CD1c-positive myeloid dendritic cell (primary cell): ENCODE measurements at regions not wholly inside any gene's neighbourhood (a gene's known extent, or its start where the extent isn't known, plus 50 kb on each side); places are given as distances from the start of the nearest gene placed in this dataset.

Experiments
- DNase-seq: peaks from one replicate; pipeline ENCODE4 v3.0.0-alpha.2; 2016; ENCODE audit errors: extremely low spot score

GRCh38 chr2:14909795-14910194 is 277.3 kb downstream of the LRATD1 start:
- no peak for DNase-seq

DNA sequence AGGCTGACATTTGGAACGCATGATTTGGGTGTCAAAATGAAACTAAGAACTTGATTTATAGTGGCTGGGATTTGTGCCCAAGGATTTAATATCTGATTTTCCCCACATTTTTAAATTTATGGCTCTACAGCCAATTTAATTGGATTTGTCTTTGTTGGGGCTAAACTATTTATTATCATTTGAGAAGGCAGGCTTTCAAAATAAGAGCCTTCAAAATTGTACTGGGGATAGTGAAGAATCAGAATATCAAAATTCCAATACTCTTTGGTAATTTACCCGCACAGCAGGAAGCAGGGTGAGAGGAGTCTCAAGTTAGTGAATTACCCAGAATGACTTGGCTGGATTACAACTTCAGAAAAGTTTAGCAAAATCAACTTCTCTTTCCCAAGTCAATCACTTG is 278.1 kb downstream of the LRATD1 start:
- DNase-seq = no peak

DNA sequence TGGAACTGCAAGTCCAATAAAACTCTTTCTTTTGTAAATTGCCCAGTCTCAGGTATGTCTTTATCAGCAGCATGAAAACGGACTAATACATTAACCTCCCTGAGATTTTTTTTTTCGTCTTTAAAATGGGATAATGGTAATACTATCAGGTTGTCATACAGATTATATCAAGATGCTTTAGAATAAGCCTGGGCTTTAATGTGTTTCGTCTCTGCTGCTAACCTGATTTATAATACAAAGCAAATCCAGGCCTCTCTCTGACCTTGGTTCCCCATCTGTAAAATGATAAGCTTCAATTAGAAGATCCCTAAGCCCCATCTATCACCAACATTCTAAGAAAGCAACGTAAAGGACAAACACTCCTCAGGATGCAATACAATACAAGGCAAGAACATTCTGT is 283.5 kb downstream of the LRATD1 start:
- no peak for DNase-seq

DNA sequence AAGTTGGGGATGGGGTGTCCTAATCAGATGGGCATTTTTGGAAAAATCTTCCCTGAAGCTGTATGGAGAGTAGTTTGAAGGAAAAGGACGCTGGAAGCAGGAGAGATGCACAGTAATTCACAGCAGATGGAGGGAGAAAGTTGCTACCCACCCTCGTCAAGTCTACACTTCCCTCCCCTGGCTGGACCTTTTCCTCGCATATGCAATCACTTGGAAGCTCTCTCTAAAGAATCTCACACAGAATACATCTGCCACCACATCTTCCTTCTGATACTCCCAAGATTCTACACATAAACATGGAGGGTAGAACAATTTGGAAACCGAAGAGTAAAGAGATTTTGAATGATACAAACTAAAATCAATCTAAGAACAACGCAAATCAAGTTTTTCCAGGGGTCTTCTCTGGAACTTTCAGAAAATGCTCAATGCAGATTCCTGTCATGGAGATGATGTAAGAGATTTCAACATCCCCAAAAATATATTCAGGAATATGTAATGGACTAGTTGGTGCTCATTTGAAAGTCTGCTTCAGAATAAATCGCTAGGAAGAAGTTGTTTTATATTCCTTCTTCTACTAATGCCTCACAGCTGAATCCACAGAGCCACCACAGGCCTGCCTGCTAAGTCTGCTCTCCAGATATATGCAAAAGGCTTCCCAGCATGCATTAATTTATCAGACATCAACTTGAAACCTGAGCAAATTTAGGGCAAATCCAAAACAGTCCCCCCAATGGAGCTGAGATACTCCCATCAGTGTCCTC is 291.5 kb downstream of the LRATD1 start:
- no peak for DNase-seq

DNA sequence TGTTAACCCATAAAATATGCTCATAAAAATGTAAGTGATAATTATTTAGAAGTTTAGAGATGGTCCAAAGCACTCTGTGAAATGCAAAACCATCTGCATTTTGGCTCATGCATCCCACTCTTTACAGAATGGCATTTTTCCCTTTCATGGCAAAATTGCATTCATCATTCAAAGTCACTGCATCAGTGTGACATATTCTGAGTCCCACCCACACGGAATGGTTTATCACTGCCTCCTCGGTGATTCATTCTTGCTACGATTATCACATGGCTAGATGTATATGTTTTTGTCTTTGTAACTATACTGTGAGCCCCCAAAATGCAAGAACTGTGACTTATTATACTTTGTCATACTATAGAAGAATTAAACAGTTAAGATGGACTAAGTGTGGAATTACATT is 293.0 kb downstream of the LRATD1 start:
- DNase-seq = no peak

- no peak for DNase-seq
These were observed 294.6 kb downstream of the LRATD1 start for GRCh38 chr2:14927021-14927564.

DNA sequence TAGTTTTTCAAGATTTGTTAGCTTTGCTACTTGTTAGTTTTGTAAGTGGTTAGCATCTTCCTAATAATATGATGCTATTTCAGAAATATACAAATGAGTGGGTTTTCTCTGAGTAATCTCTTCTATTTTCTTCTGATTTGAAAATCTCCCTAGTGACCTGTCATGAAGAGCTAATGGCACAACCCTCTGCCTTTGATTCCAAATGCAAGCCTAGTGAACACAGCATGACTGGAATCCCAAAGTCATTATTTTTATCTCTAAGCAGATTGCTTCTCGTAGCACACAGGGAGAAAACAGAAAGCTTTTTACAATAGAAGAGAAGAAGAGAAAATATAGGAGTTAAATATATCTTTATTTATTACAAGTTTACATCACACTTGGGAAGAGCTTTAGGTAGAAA is 295.5 kb downstream of the LRATD1 start:
- DNase-seq = no peak

DNA sequence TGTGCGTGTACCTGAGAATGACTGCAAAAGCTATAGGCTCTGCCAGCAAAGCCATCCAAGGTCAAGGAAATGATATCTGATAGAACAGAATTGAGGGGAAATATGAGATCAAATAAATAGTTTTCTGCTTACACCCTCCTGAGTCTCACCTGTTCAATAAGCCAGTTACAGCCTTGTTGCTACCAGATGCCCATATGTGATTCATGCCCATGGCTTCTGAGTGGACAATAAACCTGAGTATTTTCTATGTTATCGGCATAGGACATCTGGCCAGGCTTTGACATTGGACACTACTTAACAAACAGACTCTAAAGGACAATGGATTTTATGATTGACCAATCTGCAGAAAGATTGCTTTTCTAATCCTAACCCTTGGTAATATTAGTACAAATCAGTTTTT is 297.9 kb downstream of the LRATD1 start:
- no peak for DNase-seq

GRCh38 chr2:14932285-14932684 is 299.8 kb downstream of the LRATD1 start:
- DNase-seq = no peak

DNA sequence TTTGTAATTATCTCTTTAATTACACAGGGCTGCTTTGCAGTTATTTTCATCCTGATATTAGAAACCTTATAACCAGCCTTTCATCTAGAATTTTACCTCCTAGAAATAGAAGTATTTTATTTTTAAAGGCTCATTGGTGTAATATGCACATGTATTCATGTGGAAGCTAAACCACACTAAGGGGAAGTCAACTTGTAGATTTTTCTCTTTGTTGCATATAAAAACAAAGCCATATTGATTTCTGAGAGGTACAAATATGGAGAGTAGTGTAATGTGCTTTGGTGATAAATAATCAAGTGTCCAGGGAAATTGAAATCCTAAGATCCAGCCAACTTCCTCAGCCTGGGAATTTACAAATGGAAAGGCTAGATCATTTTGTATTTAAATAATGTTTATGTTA is 301.2 kb downstream of the LRATD1 start:
- DNase-seq = no peak

DNA sequence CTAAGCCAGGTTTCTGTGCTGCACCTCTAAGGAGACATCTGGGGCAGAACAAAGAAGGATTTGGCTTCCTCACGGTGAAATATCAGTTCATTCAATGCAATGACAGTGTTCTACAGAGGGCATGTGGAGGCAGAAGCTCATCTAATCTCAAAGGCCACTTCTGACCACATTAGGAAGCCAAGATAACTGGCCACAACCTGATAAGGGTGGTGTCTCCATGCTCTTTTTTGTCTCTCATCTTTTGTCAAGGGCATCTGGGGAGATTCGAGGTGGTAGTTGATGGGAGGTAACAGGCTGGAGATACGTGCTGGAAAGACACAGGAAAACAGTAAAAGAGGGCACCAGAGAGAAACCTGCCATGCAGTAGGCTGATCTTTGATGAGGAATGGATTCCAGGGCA is 303.9 kb downstream of the LRATD1 start:
- DNase-seq = no peak

DNA sequence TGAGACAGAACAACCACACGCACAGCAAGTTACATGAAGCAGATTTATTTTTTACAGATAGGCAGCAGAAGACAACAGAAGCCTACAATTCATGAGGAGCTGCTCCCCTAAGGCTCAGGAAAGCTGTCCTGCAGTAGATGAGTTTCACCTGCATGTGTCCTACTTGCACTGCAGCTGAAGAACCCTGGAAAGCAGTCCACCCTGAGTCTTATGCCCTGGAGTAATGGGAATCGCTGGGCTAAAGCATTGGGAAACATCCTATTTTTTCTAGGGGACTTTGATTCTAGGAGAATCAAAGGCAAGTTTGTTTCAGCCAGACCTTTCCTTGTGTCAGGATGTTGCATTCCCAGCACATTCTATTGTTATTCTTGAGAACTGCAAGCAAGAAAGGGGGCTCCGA is 304.8 kb downstream of the LRATD1 start:
- DNase-seq = no peak

DNA sequence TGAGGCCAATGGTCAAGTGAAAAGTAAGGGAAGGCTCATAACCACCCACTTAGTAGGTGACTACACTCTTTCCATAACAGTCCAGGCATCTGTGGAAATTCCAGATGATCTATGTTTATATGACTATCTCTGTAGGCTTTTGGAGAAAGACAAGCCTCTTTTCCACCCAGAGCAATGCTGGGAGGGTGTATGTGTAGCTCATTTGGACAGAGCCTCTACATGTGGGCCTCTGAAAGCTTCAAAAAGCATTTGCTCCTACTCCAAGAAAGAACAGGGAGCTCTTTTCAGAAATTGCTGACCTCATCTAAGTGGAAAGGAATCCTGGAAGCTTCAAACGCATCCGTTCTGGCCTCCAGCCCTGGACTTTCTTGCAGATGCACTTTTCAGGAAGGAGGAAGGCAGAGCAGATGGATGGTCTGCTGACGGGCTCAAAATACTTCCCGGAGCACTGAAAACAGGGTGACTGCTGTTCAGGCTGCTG is 308.7 kb downstream of the LRATD1 start:
- DNase-seq = no peak

GRCh38 chr2:14942987-14943386 is 310.5 kb downstream of the LRATD1 start:
- no peak for DNase-seq

DNA sequence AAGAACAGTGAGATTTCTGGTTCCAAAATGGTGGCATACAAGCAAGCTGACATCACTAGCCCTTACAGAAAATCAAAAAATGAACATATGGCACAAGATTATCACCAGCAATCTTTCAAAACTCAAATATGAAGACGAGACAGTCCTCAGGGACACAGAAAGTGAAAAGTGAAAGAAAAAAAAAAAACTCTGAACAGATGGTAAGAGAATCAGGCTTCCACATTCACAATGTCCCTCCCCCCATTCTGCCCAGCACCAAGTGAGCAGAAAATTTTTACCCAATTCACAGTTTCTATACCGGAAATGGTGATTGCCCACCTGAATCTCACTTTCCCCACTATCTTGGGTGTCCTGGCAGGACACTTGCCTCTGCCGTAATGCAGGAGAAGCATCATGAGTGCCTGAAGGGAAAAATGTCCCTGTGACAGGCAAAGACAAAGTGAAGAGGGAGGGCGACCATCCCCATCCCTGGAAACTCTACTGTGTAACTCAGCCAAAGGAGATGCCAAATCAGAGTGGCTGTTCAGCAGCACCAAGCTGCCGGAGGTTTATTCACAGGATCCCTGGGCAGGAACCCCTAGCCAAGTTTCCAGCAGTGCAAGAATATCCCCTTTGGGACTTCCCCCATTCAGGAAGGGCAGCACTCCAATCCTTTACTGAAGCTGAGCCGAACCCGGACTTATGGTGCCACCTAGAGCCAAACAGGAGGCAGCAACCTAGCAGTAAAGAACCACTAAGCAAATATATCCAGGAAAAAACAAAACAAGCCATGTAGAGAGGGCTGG is 312.2 kb downstream of the LRATD1 start:
- no peak for DNase-seq

DNA sequence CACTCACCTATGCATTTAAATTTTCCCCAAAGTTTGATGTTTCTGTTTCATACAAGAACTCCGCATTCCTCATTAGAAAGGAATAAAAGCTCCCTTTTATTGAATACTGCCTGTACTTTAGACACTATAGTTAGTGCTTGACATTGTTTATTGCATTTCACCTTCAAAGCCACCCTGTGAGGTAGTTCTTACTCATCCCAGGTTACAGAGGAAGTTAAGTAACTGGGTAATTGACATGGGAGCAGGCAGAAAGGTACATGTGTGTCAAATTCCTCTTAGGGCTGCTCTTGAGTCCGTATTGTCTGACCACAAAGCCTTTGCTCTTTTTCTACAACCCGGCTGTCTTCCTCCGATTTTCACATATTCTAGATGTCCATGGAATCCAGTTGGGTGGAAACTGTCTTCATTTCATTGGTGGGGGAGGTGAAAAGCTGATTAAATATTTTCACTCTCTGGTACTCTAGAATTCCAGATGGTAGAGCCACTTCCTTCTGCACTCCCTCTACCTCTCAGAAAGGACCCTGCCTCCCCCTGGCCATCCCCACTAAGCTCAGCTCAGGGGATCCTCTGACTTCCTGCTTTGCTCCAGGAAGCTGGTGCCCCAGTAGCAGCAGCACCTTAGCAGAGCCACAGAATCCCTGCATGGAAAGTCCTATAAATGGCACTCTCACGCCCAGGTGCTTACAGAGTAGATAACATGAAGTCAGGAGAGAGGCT is 319.2 kb downstream of the LRATD1 start:
- DNase-seq = no peak

DNA sequence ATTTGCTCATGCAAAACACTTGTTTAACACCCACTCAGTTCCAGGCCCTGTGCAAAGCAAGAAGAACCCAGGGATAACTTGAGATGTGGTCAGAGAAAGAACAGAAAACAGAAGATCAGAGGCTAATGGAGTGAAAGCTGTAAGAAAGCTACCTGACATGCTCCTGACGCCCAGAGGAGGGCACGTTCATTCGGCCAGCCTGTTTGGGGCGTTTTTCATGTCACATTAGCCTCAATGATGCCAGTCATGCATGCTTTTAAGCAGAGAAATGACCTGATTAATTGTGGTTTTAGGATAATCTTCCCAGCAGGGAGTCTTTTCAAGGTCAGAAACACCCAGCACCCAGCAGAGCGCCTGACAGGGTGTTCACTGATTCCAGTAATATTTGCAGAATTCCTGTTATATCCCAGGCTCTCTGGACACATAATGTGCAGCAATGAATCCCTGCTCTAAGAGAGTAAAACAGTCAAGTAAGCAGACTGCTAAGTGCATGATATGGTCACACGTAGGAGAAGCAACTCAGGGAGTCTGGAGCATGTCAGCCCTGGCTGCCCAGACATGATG is 320.0 kb downstream of the LRATD1 start:
- no peak for DNase-seq

DNA sequence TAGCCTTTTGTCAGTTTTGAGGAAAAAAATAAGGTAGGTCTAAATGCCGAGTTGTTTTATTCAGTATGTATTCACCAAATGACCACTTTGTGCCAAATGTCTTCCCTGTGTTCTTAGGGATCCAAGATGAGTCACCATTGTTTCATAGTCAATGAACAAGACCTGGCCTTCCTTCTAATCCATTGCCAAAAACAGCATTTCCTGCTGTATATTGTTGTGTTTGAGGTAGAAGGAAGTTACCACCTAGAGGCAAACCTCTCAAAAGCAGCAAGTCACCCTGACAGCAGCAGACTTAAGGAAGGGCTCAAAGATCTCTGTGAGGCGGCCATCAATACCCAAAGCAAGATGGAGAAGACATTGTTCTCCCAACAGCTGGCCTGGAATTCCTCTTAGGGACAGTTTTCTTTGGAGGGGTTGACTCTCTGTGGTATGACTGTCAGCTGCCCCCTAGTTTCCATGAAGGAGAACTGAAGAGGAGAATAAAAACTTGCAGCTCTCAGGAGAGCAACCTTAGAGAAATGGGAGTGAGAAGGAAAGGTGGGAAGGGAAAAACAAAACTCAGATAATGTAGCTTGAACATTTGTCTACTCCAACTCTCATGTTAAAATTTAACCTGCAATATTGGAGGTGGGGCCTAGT is 328.3 kb downstream of the LRATD1 start:
- no peak for DNase-seq

GRCh38 chr2:14967729-14968128 is 335.2 kb downstream of the LRATD1 start:
- DNase-seq = no peak

GRCh38 chr2:14975381-14975780 is 342.9 kb downstream of the LRATD1 start:
- no peak for DNase-seq

DNA sequence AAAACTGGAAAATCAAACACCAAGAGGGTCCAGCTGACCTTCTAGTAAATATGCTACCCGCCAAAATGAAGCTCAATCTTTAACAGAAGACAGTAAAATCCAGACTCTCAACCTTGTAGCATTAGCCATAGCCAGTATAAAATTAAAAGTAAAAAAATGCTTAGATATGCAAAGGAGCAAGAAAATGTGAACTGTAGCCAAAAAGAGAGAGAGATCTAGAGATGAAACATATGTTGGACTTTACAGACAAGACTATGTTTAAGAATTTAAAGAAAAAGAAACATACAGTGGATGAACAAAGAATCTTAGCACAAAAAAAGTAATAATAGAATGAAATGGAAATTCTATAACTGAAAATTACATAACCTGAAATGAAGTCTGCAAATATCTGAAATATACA is 344.5 kb downstream of the LRATD1 start:
- no peak for DNase-seq
